Natural killer cell (primary cell): ENCODE measurements at regions not wholly inside any gene's neighbourhood (a gene's known extent, or its start where the extent isn't known, plus 50 kb on each side); places are given as distances from the start of the nearest gene placed in this dataset.

ENCODE experiments used
- ATAC-seq, 3 donors: fragments of 150-1000 bp in 2 of 3; fragments of 200-7000 bp in 1 of 3; cut with Tn5 transposase; 1 replicate in 1 of 3; 2 replicates in 2 of 3; pipeline ENCODE4 v1.10.0; 2021; ENCODE audit warnings: mild to moderate bottlenecking in 2 of 3, moderate library complexity in 2 of 3
- DNase-seq, 2 donors: peaks; one replicate each; pipeline versions ENCODE4 v3.0.0 to v3.0.0-alpha.2; 2013 to 2021; ENCODE audit warnings: mixed read lengths in 1 of 2
- H3K27ac ChIP-seq: one replicate; pipeline ENCODE4 v1.5.1; 2013; ENCODE audit warnings: mild to moderate bottlenecking, low read length
- H3K27me3 ChIP-seq: one replicate; pipeline ENCODE4 v1.6.1; 2013; ENCODE audit warnings: low read length; ENCODE audit not compliant: control insufficient read depth, insufficient read depth
- H3K36me3 ChIP-seq: one replicate; pipeline ENCODE4 v1.6.1; 2013; ENCODE audit warnings: low read length; ENCODE audit not compliant: control insufficient read depth, insufficient read depth
- H3K4me1 ChIP-seq: one replicate; pipeline ENCODE4 v1.6.1; 2013; ENCODE audit warnings: low read length; ENCODE audit not compliant: control insufficient read depth, insufficient read depth
- H3K4me3 ChIP-seq: one replicate; pipeline ENCODE4 v1.5.1; 2013; ENCODE audit warnings: low read length
- H3K9me3 ChIP-seq: one replicate; pipeline ENCODE4 v1.6.1; 2013; ENCODE audit warnings: low read length; ENCODE audit not compliant: control insufficient read depth, insufficient read depth
- H3K27ac Mint-ChIP-seq, 2 donors: one replicate each; pipeline ENCODE4 v1.8.0; 2022; ENCODE audit warnings: mild to moderate bottlenecking in 2 of 2, mixed read lengths in 2 of 2, moderate library complexity in 1 of 2
- H3K27me3 Mint-ChIP-seq, 2 donors: one replicate each; pipeline ENCODE4 v1.8.0; 2022; ENCODE audit warnings: low read depth in 2 of 2, mixed read lengths in 2 of 2
- H3K36me3 Mint-ChIP-seq: one replicate; pipeline ENCODE4 v1.8.0; 2022; ENCODE audit warnings: mixed read lengths
- H3K4me1 Mint-ChIP-seq, 2 donors: one replicate each; pipeline ENCODE4 v1.8.0; 2022; ENCODE audit warnings: mixed read lengths in 2 of 2
- H3K4me3 Mint-ChIP-seq: one replicate; pipeline ENCODE4 v1.8.0; 2022; ENCODE audit warnings: mild to moderate bottlenecking, moderate library complexity, mixed read lengths
- H3K9me3 Mint-ChIP-seq, 2 donors: one replicate each; pipeline ENCODE4 v1.8.0; 2022; ENCODE audit warnings: mixed read lengths in 2 of 2
- CTCF ChIP-seq: fragments of 200-600 bp; IDR thresholded peaks from one replicate; pipeline ENCODE4 v1.8.0; 2022; ENCODE audit warnings: antibody characterized with exemption
- WGBS: methylation state at CpG from one replicate; pipeline ENCODE4 v1.1.7; 2013; ENCODE audit warnings: missing lambda C conversion rate; ENCODE audit not compliant: insufficient coverage; 5-methylcytosine and 5-hydroxymethylcytosine counted together
- intact Hi-C: fragments of 100-400 bp; cut with micrococcal nuclease; formaldehyde crosslinking; loops from one replicate; pipeline ENCODE4 v1.14.2; 2022

- 83% methylated on average over 4 of the region's 4 CpGs for WGBS
- H3K27me3 Mint-ChIP-seq: no peaks in the 10 kb centered on the region
- no peaks in the 10 kb centered on the region for H3K9me3 Mint-ChIP-seq
- Histone ChIP-seq H3K4me1 (no peaks in the 10 kb centered on the region), H3K4me3 (no peak overlapping the region), H3K27ac (no peak overlapping the region), H3K9me3 (no peaks in the 10 kb centered on the region), H3K27me3 (no peaks in the 10 kb centered on the region), H3K36me3 (no peaks in the 10 kb centered on the region)
- intact Hi-C loops: no loop called here
- H3K36me3 Mint-ChIP-seq: no peaks in the 10 kb centered on the region
- no peaks in the 10 kb centered on the region for H3K4me1 Mint-ChIP-seq
- no peak overlapping the region for H3K4me3 Mint-ChIP-seq
- no peak for ATAC-seq
- no peak overlapping the region for H3K27ac Mint-ChIP-seq
- TF ChIP-seq CTCF: no peak
- DNase-seq: no peak
Measured at GRCh38 chr16:22664132-22664531, 149.8 kb upstream of the HS3ST2 start.

- no peaks in the 10 kb centered on the region for H3K36me3 Mint-ChIP-seq
- no peaks in the 10 kb centered on the region for H3K27me3 Mint-ChIP-seq
- no peaks in the 10 kb centered on the region for H3K9me3 Mint-ChIP-seq
- H3K27me3 ChIP-seq: no peaks in the 10 kb centered on the region
- H3K27ac ChIP-seq: no peak overlapping the region
- H3K36me3 ChIP-seq: no peaks in the 10 kb centered on the region
- TF ChIP-seq CTCF: no peak
- H3K9me3 ChIP-seq: no peaks in the 10 kb centered on the region
- ATAC-seq: no peak
- H3K4me3 Mint-ChIP-seq: no peak overlapping the region
- H3K4me3 ChIP-seq: no peak overlapping the region
- DNase-seq: no peak
- intact Hi-C loops: no loop called here
- no peaks in the 10 kb centered on the region for H3K4me1 ChIP-seq
- 80% methylated on average over 7 of the region's 7 CpGs for WGBS
- no peaks in the 10 kb centered on the region for H3K4me1 Mint-ChIP-seq
- H3K27ac Mint-ChIP-seq: no peak overlapping the region
Measured at GRCh38 chr16:22664561-22664997, 149.4 kb upstream of the HS3ST2 start.

GRCh38 chr16:22665048-22665797, 148.7 kb upstream of the HS3ST2 start:
- H3K27ac ChIP-seq: no peak overlapping the region
- Mint-ChIP-seq H3K27me3 (no peaks in the 10 kb centered on the region), H3K9me3 (no peaks in the 10 kb centered on the region), H3K27ac (no peak overlapping the region), H3K36me3 (no peaks in the 10 kb centered on the region), H3K4me1 (no peaks in the 10 kb centered on the region), H3K4me3 (no peak overlapping the region)
- no peaks in the 10 kb centered on the region for H3K27me3 ChIP-seq
- DNase-seq (no peak), ATAC-seq (no peak)
- no peaks in the 10 kb centered on the region for H3K9me3 ChIP-seq
- H3K36me3 ChIP-seq: no peaks in the 10 kb centered on the region
- no peak for TF ChIP-seq CTCF
- H3K4me3 ChIP-seq: no peak overlapping the region
- no peaks in the 10 kb centered on the region for H3K4me1 ChIP-seq
- WGBS: 87% methylated on average over 9 of the region's 9 CpGs
- intact Hi-C loops: no loop called here

GRCh38 chr16:22665803-22666202, 148.2 kb upstream of the HS3ST2 start:
- no peak for TF ChIP-seq CTCF
- Histone ChIP-seq H3K4me1 (no peaks in the 10 kb centered on the region), H3K27ac (no peak overlapping the region), H3K27me3 (no peaks in the 10 kb centered on the region), H3K9me3 (no peaks in the 10 kb centered on the region), H3K36me3 (no peaks in the 10 kb centered on the region), H3K4me3 (no peak overlapping the region)
- no peak overlapping the region for H3K27ac Mint-ChIP-seq
- DNase-seq (no peak), ATAC-seq (no peak)
- WGBS: 85% methylated on average over 4 of the region's 4 CpGs
- intact Hi-C loops: no loop called here
- H3K9me3 Mint-ChIP-seq: no peaks in the 10 kb centered on the region
- no peaks in the 10 kb centered on the region for H3K36me3 Mint-ChIP-seq
- H3K4me1 Mint-ChIP-seq: no peaks in the 10 kb centered on the region
- H3K4me3 Mint-ChIP-seq: no peak overlapping the region
- H3K27me3 Mint-ChIP-seq: no peaks in the 10 kb centered on the region
